ENCODE measurements at regions not wholly inside any gene's neighbourhood (a gene's known extent, or its start where the extent isn't known, plus 50 kb on each side); places are given as distances from the start of the nearest gene placed in this dataset.

GRCh38 chr22:45084400-45084920 lies 74.7 kb upstream of the PHF21B start:
- TF ChIP-seq CTCF (IDR thresholded peaks at IDR 0.05) (no peak), POLR2A (IDR thresholded peaks at IDR 0.05) (no peak)

Data from heart left ventricle (tissue), 13 donors.